ENCODE measurements at regions not wholly inside any gene's neighbourhood (a gene's known extent, or its start where the extent isn't known, plus 50 kb on each side); places are given as distances from the start of the nearest gene placed in this dataset.
"Not testable (repeated sequence)": the region's sequence is repeated elsewhere in the genome, so short reads cannot be mapped to it uniquely, and the experiment has no call there.

- no peak for DNase-seq (ENCODE audit: low spot score)
These were observed 139.1 kb downstream of the CDH26 start for GRCh38 chr20:60097285-60097684.

GRCh38 chr20:60100780-60101179 lies 142.6 kb downstream of the CDH26 start:
- DNase-seq (ENCODE audit: low spot score), result no peak

GRCh38 chr20:60101201-60101890 lies 143.1 kb downstream of the CDH26 start:
- DNase-seq (ENCODE audit: low spot score), result no peak

GRCh38 chr20:60101891-60102281 lies 143.7 kb downstream of the CDH26 start:
- no peak for DNase-seq (ENCODE audit: low spot score)

GRCh38 chr20:60102665-60103210 lies 144.5 kb downstream of the CDH26 start:
- DNase-seq (ENCODE audit: low spot score), result no peak

- DNase-seq (ENCODE audit: low spot score), result no peak
These were observed 147.0 kb downstream of the CDH26 start for GRCh38 chr20:60104993-60105803.

- DNase-seq (ENCODE audit: low spot score), result not testable (repeated sequence)
These were observed 148.0 kb downstream of the CDH26 start for GRCh38 chr20:60106186-60106585.

- DNase-seq (ENCODE audit: low spot score), result no peak
These were observed 149.6 kb downstream of the CDH26 start for GRCh38 chr20:60107621-60108390.

- DNase-seq (ENCODE audit: low spot score), result peak; percentile 54
These were observed 150.2 kb downstream of the CDH26 start for GRCh38 chr20:60108397-60108796.

GRCh38 chr20:60113024-60113724 lies 155.0 kb downstream of the CDH26 start:
- DNase-seq (ENCODE audit: low spot score), result no peak

- no peak for DNase-seq (ENCODE audit: low spot score)
These were observed 155.5 kb downstream of the CDH26 start for GRCh38 chr20:60113771-60114170.

- DNase-seq (ENCODE audit: low spot score), result no peak
These were observed 157.2 kb downstream of the CDH26 start for GRCh38 chr20:60115451-60115850.

- no peak for DNase-seq (ENCODE audit: low spot score)
These were observed 158.1 kb downstream of the CDH26 start for GRCh38 chr20:60116128-60116909.

- DNase-seq (ENCODE audit: low spot score), result no peak
These were observed 158.8 kb downstream of the CDH26 start for GRCh38 chr20:60117065-60117464.

GRCh38 chr20:60121903-60122302 lies 163.7 kb downstream of the CDH26 start:
- DNase-seq (ENCODE audit: low spot score), result no peak

GRCh38 chr20:60122671-60123070 lies 164.4 kb downstream of the CDH26 start:
- no peak for DNase-seq (ENCODE audit: low spot score)

- no peak for DNase-seq (ENCODE audit: low spot score)
These were observed 164.9 kb downstream of the CDH26 start for GRCh38 chr20:60123096-60123495.

GRCh38 chr20:60123652-60124051 lies 165.4 kb downstream of the CDH26 start:
- no peak for DNase-seq (ENCODE audit: low spot score)

GRCh38 chr20:60124776-60125381 lies 166.7 kb downstream of the CDH26 start:
- DNase-seq (ENCODE audit: low spot score), result no peak

GRCh38 chr20:60125513-60125912 lies 167.3 kb downstream of the CDH26 start:
- DNase-seq (ENCODE audit: low spot score), result no peak

All from H4 (cell line).